ENCODE measurements at regions not wholly inside any gene's neighbourhood (a gene's known extent, or its start where the extent isn't known, plus 50 kb on each side); places are given as distances from the start of the nearest gene placed in this dataset.
A peak's percentile ranks its signal among the peaks of the same experiment; 100 is the strongest.
"Not testable (repeated sequence)": the region's sequence is repeated elsewhere in the genome, so short reads cannot be mapped to it uniquely, and the experiment has no call there.

GRCh38 chr2:201568217-201568820 lies 75.0 kb downstream of the TMEM237 start:
- Mint-ChIP-seq H3K27me3 (no peaks in the 10 kb centered on the region), H3K36me3 (no peaks in the 10 kb centered on the region), H3K4me1 (peaks cover 6 to 7% of the 10 kb centered on the region in 2 donors), H3K27ac (no peak overlapping the region), H3K9me3 (peaks cover 0 to 2% of the 10 kb centered on the region in 2 donors), H3K4me3 (no peak overlapping the region)
- DNase-seq (no peak), ATAC-seq (replicated peaks) (no peak)

- H3K4me1 Mint-ChIP-seq, result peaks cover 6 to 15% of the 10 kb centered on the region in 2 donors
- DNase-seq, result no peak
These were observed 84.1 kb downstream of the TMEM237 start for GRCh38 chr2:201559067-201559710.

DNA sequence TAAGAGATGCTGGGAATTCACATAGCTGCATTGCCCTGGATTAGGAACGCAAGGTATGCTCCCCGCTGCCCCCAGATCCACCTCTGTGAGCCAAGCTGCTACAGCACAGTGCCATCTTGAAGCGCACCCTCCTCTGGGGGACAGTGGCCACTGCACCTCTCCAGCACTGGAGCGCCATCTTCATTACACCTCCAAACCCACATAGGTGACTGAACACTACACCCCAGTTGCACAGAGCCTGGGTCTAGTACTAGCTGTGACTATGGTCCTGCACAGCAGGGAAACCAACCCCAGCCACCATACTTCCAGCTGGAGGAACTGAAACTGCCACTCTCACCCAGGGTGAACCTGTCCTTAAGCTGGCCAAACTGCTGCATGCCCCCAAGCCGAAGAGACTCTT lies 84.6 kb downstream of the TMEM237 start:
- peak; percentile 67 to 79 for ATAC-seq (replicated peaks)
- Mint-ChIP-seq H3K36me3 (no peaks in the 10 kb centered on the region), H3K4me3 (no peak overlapping the region), H3K27ac (no peak overlapping the region), H3K27me3 (no peaks in the 10 kb centered on the region), H3K9me3 (no peaks in the 10 kb centered on the region), H3K4me1 (peaks cover 6 to 15% of the 10 kb centered on the region in 2 donors)
- no peak for DNase-seq

More at GRCh38 chr2:201559067-201559710, 84.1 kb downstream of the TMEM237 start:
- no peak for ATAC-seq (replicated peaks)
- Mint-ChIP-seq H3K27ac (no peak overlapping the region), H3K9me3 (no peaks in the 10 kb centered on the region), H3K4me3 (no peak overlapping the region), H3K27me3 (no peaks in the 10 kb centered on the region), H3K36me3 (no peaks in the 10 kb centered on the region)

GRCh38 chr2:201558232-201558631 lies 85.1 kb downstream of the TMEM237 start:
- Mint-ChIP-seq H3K4me1 (peaks cover 6 to 15% of the 10 kb centered on the region in 2 donors), H3K27me3 (no peaks in the 10 kb centered on the region), H3K27ac (no peak overlapping the region), H3K9me3 (no peaks in the 10 kb centered on the region), H3K36me3 (no peaks in the 10 kb centered on the region), H3K4me3 (no peak overlapping the region)
- DNase-seq (no peak), ATAC-seq (replicated peaks) (no peak)

- Mint-ChIP-seq H3K36me3 (no peaks in the 10 kb centered on the region), H3K4me3 (no peak overlapping the region), H3K27me3 (no peaks in the 10 kb centered on the region), H3K9me3 (no peaks in the 10 kb centered on the region), H3K27ac (no peak overlapping the region), H3K4me1 (no peaks in the 10 kb centered on the region)
- no peak for DNase-seq
- ATAC-seq (replicated peaks), result no peak
These were observed 91.4 kb downstream of the TMEM237 start for GRCh38 chr2:201551901-201552300.

DNA sequence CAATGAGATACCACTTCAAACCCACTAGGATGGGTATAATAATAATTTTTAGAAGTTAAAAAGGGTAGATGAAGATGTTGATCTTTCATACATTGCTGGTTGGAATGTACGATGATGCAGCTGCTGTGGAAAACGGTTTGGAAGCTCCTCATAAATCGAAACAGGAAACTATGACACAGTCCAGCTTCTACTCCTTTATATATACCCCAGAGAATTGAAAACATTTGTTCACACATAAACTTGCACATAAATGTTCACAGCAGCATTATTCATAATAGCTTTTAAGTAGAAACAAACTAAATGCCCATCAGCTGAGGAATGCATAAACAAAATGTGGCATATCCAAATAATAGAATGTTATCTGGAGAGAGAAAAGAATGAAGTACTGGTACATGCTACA lies 95.0 kb downstream of the STRADB start:
- ATAC-seq (replicated peaks) (no peak), DNase-seq (no peak)
- Mint-ChIP-seq H3K9me3 (peaks cover 0 to 2% of the 10 kb centered on the region in 2 donors), H3K27me3 (no peaks in the 10 kb centered on the region), H3K4me3 (no peak overlapping the region), H3K4me1 (no peaks in the 10 kb centered on the region), H3K36me3 (peaks cover 0 to 4% of the 10 kb centered on the region in 2 donors), H3K27ac (no peak overlapping the region)

DNA sequence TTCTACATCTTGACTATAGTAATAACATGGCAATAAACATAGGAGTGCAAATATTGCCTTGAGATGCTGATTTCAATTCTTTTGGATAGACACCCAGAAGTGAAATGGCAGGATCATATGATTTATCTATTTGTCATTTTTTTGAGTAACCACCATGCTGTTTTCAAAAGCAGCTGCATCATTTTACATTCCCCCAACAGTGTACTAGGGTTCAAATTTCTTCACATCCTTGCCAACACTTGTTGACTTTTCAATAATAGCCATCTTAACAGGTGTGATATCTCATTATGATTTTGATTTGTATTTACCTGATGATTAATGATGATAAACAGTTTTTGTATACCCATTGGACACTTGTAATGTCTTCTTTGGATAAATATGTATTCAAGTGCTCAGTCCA lies 90.8 kb downstream of the STRADB start:
- H3K9me3 Mint-ChIP-seq, result peaks cover 0 to 2% of the 10 kb centered on the region in 2 donors
- no peaks in the 10 kb centered on the region for H3K4me1 Mint-ChIP-seq
- H3K27me3 Mint-ChIP-seq, result no peaks in the 10 kb centered on the region
- ATAC-seq (replicated peaks) (no peak), DNase-seq (no peak)
- H3K36me3 Mint-ChIP-seq, result peaks cover 0 to 4% of the 10 kb centered on the region in 2 donors
- H3K27ac Mint-ChIP-seq, result no peak overlapping the region
- no peak overlapping the region for H3K4me3 Mint-ChIP-seq

- H3K27me3 Mint-ChIP-seq; H3K9me3 Mint-ChIP-seq; ATAC-seq (replicated peaks); H3K4me3 Mint-ChIP-seq; DNase-seq; H3K27ac Mint-ChIP-seq; H3K36me3 Mint-ChIP-seq; H3K4me1 Mint-ChIP-seq: not testable (repeated sequence)
These were observed 87.7 kb downstream of the STRADB start for GRCh38 chr2:201539271-201539670.

DNA sequence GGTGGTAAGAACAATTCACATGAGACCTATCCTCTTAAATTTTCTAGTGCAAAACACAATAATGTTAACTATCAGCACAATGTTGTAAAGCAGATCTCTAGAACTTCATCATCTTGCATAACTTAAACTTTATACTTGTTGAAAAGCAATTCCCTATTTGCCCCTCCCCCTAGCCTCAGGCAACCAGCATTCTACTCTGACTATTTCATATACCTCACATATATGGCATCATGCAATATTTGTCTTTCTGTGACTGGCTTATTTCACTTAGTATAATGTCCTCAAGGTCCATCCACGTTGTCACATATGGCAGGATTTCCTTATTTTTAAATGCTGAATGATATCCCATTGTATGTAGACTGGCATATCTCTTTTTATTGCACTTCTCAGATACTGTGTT lies 86.5 kb downstream of the STRADB start:
- Mint-ChIP-seq H3K4me1 (no peaks in the 10 kb centered on the region), H3K36me3 (no peaks in the 10 kb centered on the region), H3K27ac (no peak overlapping the region), H3K9me3 (peaks cover 0 to 2% of the 10 kb centered on the region in 2 donors), H3K27me3 (no peaks in the 10 kb centered on the region), H3K4me3 (no peak overlapping the region)
- DNase-seq (no peak), ATAC-seq (replicated peaks) (no peak)

GRCh38 chr2:201536754-201537153 lies 85.2 kb downstream of the STRADB start:
- Mint-ChIP-seq H3K36me3 (no peaks in the 10 kb centered on the region), H3K9me3 (peaks cover 5% of the 10 kb centered on the region in 2 donors), H3K4me1 (no peaks in the 10 kb centered on the region), H3K27ac (no peak overlapping the region), H3K27me3 (no peaks in the 10 kb centered on the region), H3K4me3 (no peak overlapping the region)
- DNase-seq (no peak), ATAC-seq (replicated peaks) (no peak)

DNA sequence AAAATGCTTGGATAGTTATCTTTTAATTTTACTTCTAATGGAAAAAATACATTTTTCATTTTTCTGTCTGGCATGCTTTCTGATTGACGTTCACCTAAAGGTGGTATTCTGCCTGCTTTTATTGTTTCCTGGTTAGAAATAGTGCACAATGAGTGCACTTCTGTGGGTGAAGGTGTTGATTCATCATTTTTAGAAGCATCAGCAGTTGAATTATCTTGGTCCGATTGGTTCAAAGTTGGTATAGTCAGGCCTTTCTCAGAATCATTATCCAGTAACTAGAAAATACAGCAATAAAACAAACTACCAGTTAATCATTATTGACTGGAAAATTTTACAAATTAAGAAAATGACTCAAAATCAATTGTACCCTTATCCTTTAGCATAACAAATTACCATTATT lies 84.5 kb downstream of the STRADB start:
- H3K27ac Mint-ChIP-seq, result no peak overlapping the region
- no peaks in the 10 kb centered on the region for H3K4me1 Mint-ChIP-seq
- H3K9me3 Mint-ChIP-seq, result peaks cover 5 to 7% of the 10 kb centered on the region in 2 donors
- DNase-seq (no peak), ATAC-seq (replicated peaks) (no peak)
- no peaks in the 10 kb centered on the region for H3K27me3 Mint-ChIP-seq
- H3K4me3 Mint-ChIP-seq, result no peak overlapping the region
- H3K36me3 Mint-ChIP-seq, result no peaks in the 10 kb centered on the region

- Mint-ChIP-seq H3K4me3 (no peak overlapping the region), H3K9me3 (peaks cover 12 to 15% of the 10 kb centered on the region in 2 donors), H3K27ac (no peak overlapping the region), H3K36me3 (peaks cover 0 to 5% of the 10 kb centered on the region in 2 donors), H3K27me3 (no peaks in the 10 kb centered on the region), H3K4me1 (no peaks in the 10 kb centered on the region)
- DNase-seq, result no peak
- peak; percentile 59 to 74 for ATAC-seq (replicated peaks)
These were observed 81.3 kb downstream of the STRADB start for GRCh38 chr2:201532686-201533304.
